Neural cell (in vitro differentiated cells): ENCODE measurements at regions not wholly inside any gene's neighbourhood (a gene's known extent, or its start where the extent isn't known, plus 50 kb on each side); places are given as distances from the start of the nearest gene placed in this dataset.

ENCODE experiments used
- CTCF ChIP-seq: fragments of 450-650 bp; IDR thresholded peaks from 2 replicates; pipeline ENCODE4 v1.5.1; 2014; ENCODE audit warnings: antibody characterized with exemption, mild to moderate bottlenecking, moderate library complexity; ENCODE audit not compliant: poor library complexity, severe bottlenecking
- EZH2 ChIP-seq: fragments of 200-600, 300-800 bp; shearing (Covaris generic), sonication (generic); IDR thresholded peaks from 2 replicates; pipeline ENCODE4 v1.6.1; 2014; ENCODE audit warnings: antibody characterized with exemption, low read length, borderline replicate concordance, mild to moderate bottlenecking; ENCODE audit not compliant: insufficient read depth, poor library complexity, severe bottlenecking
- POLR2AphosphoS5 ChIP-seq: IDR thresholded peaks from 2 replicates; pipeline ENCODE4 v1.6.1; 2012

GRCh38 chr9:99466104-99466503 lies 244.0 kb downstream of the SEC61B start:
- TF ChIP-seq EZH2 (no peak), POLR2AphosphoS5 (no peak), CTCF (no peak)
